HG03280 (cell line): ENCODE measurements at regions not wholly inside any gene's neighbourhood (a gene's known extent, or its start where the extent isn't known, plus 50 kb on each side); places are given as distances from the start of the nearest gene placed in this dataset.

Experiments
- ATAC-seq: cut with Tn5 transposase; IDR thresholded peaks from one replicate; pipeline ENCODE4 v1.9.1; 2021; ENCODE audit warnings: mild to moderate bottlenecking, moderate library complexity; ENCODE audit not compliant: unreplicated experiment

DNA sequence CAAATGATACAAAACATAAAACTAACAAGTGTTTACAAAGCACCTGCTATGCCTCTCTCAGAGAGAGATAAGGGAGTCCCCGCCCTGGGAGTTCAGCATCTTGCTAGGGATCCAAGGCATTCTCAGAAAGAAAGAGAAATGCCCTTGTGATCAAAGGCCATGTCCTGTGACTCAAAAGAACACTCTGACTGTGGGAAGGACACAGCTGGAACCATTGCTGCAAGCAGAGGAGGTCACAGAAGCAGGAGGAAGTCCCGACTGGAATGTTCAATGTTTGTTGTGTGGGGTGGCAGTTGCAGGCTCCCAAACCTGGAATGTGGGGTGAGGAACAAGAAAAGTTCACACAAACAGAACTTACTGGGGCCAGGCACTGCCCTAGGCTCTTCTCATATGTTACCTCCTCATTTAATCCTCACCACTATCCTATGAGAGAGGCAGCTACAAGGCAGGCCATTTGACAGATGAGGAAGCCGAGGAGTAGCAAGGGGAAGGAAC lies 93.0 kb upstream of the GRIK3 start:
- ATAC-seq = no peak

DNA sequence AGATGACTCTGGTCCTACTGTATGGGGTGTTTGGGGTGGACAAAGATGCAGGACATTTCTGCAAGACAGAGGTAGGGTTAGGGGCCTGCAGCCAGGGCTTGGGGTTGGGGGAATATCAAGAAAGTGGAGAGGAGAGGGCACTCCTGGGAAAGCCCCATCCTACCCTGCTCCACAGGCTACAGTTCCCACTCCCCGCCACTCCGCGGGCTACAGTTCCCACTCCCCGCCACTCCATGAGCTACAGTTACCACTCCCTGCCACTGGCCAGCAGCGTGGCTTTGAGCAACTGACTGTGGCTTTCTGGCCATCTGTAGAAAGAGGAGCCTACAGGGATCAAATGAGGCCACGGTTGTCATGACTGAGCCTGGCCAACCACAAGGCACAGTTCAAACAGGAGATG lies 93.8 kb upstream of the GRIK3 start:
- ATAC-seq = no peak

DNA sequence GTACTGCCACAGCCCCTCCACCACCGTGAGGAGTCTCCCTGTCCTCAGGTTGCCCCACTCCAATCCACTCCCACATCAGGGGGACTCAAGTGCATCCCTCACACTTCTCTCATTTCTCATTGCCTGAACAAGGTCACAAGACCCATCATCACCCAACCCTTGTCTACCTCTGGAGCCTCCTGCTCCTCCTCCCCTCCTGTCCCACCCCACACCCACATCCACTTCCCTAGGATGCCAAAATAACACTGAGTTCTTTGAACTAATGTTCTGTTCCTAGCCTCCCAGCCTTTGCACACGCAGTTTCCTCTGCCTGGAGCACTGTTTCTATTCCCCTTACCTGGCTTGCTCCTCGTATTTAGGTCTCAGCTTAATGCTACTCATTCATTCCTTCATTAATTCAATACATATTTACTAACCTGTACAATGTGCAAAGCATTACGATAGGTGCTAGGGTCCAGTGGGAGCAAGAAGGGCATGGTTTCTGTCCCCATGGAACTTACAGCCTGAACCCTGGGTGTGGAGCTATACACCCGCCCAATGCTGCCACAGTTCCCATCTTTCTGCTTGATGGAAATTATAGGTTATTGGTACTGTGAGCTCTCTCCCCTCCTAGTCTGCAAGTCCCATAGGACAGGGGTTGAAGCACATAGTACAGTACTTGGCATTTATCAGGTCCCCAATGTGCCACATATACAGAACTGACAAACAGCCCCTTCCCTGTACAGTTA lies 96.1 kb upstream of the GRIK3 start:
- no peak for ATAC-seq

DNA sequence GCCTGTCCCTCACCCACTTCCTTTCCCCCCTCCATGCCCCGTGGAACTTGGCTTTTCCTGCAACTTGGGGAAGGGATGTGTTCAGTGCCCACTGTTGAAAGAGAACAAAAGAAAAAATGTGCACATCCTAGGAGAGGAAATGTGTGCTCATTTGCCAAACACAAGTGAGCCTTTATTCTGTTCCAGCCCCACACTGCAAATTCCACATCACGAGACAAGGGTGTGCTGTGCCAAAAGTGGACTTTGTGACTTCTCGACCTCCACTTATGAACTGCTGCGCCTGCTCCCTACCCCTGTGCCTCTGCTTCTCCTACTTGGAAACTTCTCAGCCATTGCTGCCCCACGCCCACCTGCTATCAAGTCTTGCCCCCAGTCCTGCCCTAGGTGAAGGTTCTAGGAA lies 97.0 kb upstream of the GRIK3 start:
- ATAC-seq = no peak

DNA sequence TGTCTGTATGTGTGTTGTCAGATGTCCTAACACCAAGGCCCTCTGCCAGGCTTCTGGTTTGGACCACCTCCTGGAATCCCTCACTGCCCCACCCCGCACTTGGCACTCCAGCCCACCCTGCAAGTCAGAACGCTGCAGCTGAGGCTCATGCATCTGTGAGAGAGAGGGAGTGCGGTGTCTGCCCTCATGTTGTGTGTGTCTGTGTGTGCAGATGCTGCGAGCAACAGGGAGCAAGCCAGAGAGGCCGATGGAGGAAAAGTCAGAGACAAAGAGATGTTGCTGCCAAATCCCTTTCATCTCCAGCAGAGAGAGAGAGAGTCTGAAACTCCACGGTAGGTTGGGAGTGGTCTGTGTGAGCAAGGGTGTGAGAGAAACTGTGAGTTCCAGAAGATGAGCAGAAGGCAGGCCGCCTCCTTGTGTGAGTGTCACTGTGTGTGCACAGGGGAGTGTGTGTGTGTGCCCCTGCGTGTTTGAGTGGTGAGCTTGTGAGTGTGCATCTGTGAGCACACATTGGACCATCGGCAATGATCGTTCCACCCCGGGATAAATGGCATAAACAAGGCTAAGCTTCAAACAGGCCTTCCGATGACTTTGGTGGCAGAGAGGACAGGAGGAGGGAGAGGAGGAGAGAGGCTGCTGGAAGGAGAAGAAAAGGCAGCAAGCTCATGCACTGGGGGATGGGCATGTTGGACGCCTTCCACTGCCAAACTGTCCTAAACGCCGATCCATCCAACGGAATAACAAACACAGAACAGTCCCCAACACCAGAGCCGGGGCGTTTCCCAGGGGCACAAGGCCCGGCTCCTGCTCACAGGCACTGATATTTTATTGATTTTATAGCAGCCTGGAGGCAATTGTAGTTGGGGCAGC lies 99.2 kb upstream of the GRIK3 start:
- ATAC-seq = no peak

DNA sequence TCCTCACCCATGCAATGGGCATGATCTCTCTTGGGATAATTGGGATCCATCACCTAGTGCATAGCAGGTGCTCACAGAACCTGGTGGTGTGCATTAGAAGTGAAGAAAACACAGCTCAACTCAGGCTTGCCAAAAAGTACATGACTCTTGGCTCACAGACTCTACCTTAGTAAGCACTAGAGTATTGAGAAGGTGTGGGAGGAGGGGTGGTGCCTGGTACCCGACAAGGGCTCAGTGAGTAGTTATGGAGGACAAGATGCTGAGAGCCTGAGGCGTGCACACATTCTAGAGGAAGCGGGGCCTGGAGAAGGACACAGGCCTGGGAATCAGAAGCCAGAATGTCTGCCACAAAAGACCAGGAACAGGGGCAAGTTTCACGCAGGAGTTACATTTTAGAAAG lies 100.3 kb upstream of the GRIK3 start:
- ATAC-seq = no peak

DNA sequence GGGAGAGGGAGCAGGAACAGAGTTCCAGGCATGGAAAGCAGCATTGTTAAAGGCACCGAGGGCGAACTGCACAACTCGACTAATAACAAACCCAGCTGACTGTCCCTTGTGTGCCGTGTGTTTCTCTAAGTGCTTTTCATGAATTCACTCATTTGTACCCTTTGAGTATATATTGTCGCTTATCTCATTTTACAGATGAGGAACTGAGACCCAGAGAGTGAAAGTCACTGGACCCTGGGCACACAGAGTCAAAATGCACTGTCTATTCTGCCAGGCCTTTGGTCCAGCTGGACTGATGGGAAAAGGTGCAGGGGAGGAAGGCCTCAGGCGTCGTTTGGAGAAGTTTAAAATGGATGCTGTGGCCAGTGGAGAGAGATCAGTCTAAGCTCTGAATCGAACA lies 100.7 kb upstream of the GRIK3 start:
- no peak for ATAC-seq

DNA sequence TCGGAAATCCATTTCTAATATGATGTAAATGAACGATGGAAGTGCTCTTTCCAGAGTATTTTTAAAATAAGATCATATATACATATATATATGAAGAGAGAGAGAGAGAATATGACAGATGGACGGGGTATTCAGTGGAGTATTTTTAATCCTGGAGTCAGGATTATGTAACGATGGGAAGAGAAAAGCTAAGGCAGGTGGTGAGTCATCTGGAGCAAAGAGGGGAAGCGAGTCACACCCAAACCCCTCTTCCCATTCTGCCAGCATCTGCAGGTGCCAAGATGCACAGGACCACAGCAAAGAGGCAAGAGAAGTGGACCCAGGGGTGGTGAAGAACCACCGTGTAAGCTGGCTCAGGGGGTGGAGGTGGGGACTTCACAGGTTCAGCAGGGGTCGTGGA lies 102.7 kb upstream of the GRIK3 start:
- ATAC-seq = no peak

DNA sequence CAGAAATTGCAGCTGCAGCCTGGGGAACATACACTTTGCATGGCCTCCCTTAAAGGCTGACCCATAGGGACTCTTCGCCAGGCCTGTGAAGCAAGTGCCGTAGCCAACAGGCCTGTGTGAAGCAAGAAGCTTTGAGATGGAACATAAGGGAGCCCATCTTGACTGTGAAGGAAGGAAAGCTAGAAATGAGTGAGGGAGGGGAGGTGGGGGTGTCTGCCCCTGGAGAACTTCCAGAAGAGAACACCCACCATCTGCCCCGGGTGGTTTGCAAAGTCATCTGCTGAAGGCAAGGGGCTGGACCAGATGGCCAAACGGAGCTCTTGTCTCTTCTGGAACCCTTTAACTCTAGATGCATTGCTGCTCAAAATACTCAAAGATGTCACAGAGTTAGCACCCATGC lies 103.3 kb upstream of the GRIK3 start:
- no peak for ATAC-seq

DNA sequence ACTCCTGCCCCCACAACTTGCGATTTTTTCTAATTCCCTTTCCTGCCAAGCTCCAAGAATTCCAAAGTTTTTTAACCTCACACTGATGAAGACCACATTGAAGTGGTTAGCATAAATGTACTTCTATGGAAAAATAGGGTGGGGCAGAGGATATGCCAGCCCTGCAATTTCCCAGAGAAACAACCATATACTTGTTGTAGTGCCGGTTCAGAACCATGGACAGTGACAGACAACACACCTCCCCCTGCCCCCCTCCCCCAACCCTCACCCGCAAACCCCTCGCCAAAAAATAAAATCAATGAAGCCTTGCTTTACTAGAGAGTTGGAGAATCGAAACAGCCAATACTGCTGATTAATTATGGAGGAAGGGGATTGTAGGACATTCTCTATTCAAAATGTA lies 109.5 kb upstream of the GRIK3 start:
- no peak for ATAC-seq

DNA sequence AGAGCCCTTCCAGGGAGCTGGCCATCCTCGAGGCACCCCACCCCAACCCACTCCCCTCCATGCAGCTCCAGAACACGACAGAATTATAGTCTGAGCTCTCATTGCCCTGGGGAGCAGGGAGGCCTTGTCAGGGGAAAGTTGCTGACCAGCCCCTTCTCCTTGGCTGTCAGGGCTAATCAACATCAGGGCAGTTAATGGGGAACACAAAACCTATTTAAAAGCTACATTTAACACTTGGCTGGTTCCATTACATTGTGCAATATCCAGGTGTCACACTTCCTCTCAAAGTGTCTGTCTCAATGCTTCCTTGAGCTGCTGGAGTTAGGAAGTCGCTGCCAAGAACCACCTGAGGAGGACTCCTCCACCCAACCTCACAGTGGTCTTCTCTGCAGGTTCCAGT lies 111.8 kb upstream of the GRIK3 start:
- ATAC-seq = no peak

DNA sequence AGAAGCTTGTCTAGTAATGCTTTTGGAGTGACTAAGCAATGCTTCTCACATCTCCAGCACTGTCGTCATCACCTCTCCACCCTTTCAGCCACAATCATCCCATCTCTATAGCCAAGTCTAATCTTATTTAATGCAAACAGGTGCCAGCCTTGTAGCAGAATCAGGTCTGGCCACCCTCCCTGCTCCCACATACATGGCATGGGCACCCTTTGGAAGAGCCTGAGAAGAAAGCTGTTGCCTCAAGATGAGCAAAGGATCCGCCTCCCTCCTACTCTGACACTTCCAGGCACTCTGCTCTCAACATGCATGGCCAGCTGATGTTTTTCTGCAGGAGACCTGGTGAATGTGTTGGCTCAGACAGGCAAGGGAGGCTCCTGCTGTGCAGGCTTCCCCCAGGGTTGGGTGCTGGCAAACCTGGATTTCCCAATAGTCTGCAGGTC lies 113.1 kb upstream of the GRIK3 start:
- ATAC-seq = no peak

DNA sequence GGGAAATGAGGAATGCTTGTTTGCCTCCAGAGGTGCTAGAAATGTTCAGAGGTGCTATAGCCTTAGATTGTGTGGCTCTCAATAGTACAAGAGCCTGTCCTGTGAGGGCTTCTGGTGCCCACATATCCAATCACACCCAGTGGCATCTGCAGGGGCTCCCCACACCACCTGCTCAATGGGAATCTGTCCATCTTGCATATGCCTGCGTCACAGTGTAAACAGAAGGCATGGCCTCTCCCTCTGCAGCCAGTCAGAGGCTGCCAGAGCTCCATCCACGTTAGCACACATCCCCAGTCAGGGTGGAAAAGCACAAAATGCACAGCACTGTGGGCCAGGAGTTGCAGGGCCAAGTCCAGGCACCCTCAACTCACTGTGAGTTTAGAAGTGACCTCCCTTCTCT lies 113.6 kb upstream of the GRIK3 start:
- no peak for ATAC-seq

DNA sequence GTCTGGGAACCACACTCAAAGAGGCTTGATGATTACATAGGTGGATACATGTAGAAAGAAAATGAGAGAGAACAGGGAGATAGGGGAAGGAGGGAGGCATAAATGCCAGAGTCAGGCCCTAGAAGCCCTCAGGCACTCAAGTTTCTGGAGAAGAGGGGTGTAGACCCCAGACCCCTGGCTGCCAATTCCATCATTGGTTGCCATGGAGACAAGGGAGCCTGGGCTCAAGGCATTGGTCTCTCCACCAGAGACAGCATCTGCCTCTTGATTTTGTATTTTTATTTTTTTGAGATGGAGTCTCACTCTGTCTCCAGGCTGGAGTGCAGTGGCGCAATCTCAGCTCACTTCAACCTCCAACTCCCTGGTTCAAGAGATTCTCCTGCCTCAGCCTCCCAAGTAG lies 114.3 kb upstream of the GRIK3 start:
- ATAC-seq = no peak

DNA sequence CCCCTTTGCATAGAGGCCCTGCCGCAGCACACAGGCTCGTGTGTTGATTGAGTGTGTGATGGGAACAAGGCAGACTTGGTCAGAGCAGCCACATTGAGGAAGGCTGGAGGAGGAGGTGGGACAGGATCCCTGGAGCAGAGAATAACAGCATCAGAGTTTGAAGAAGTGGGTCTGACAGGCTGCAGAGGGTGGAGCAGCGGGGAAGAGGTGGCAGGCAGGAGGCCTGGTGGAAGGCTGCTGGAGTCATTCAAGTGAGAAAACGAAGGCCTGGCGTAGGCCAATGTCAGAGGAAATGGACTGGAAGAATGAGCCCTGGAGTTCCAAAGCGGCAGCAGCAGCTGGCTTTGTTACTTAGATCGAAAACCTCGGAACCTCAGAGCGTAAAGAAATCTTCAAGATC lies 115.0 kb upstream of the GRIK3 start:
- ATAC-seq = no peak

DNA sequence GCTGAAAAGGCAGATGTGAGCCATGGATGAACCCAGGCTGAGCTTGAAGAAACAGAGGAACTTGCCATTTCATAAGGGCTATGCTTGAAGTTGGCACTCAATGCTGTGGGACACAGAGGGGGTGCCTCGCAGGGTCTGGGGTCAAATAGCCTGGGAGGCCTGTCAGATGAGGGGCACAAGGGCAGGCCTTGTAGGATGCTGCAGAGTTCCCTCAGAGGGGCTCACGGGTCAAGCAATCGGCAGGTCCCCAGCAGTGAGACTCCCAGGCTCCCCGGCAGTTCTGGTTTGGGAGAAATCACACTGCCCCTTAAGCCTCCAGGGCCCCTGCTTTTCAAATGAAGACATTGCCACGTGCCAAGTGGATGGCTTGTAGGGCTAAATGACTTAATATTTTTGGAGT lies 116.7 kb upstream of the GRIK3 start:
- no peak for ATAC-seq

DNA sequence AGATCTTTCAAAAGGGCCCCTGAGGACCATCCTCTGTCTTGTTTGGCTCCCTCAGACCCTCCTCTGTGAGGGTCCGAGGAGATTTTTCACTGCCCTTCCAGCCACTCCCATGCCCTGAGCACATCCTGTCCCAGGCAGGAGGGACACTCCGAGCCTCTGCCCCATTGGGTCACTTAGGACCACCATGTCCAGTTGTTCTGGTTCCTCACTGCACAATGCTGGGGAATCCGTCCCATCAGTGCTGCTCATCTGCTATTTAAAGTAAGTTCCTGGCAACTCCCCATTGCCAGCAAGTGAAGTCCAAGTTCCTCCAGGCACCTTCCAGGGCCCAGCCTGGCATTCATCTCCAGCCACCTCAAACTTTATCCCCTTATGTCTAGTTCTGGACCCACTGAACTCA lies 117.5 kb upstream of the GRIK3 start:
- no peak for ATAC-seq

DNA sequence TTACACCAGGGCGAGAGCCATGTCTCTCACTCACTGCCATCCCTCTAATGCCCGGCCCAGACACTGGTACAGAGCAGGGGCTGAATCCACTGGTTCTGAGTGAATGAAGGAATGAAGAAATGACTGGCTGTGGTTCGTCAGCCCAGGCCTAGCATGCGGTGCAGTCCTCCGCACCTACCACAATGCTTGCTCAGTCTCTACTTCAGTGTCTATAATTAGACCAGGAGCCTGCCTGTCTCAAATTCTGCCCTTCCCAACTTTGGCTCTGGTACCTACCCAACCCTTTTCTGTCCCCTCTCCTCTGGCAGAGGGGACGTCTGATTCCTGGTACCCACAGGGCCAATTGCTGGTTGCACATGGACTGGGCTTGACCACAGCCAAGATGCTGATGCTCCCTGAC lies 118.2 kb upstream of the GRIK3 start:
- no peak for ATAC-seq

DNA sequence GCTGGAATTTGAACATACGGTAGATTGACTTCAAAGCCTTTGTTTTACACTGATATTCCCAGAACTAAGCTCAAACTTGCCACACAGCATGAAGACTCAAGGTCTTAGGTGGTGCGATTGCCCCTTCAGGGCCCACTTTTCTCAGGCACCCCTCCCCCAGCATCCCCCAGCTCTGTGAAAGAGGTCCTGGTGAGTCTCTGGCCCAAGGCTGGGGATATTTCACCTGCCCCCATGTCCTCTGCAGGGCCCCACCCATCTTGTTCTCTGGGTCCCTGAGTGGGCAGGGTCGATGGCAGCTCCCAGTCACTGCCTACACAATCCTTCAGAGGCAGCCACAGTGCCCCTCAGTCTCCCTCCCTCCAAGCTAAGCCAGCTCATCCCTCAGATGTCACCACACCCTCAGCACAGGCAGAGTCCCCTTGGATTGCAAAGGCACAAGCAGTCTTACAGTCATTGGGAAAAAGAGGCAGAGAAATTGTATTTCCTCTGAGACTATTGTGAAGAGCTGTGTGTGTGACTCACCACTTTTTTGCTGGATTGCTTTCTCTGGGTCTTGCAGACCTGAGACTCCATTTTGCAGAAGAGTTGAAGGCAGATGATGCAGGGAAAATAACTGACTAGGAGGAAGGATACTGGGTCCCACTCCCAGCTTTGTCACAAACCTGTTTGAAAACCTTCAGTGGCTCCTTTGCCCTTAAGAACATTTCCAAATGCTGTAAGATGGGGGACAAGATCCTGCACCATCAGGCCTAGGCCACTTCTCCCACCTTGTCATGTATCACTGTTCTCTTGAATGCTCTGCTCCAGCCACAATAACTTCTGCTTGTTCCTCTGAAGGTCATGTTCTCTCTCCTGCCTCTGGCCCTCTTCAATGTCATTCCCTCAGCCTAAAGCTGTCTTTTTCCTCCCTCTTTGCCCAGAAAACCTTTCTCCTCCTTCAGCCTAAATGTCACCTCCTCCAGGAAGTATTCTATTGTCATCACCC lies 119.1 kb upstream of the GRIK3 start:
- no peak for ATAC-seq

DNA sequence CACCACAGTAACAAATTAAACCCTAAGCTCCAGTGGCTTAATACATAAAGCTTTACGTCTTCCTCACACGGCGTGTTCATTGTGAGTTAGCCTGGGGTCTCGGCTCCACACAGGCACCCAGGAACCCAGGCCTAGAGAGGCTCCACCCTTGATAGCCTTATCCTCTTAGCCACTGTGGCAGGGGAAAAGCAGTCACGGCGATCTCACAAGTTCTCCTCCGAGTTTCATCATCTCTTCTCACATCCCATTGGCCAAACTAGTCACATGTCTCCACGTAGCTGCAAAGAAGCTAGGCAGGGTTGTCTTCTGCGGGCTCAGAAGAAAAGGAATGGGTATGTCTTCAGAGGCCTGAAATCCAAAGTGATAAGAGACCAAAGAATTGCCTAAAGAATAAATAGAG lies 122.3 kb upstream of the GRIK3 start:
- ATAC-seq = no peak

DNA sequence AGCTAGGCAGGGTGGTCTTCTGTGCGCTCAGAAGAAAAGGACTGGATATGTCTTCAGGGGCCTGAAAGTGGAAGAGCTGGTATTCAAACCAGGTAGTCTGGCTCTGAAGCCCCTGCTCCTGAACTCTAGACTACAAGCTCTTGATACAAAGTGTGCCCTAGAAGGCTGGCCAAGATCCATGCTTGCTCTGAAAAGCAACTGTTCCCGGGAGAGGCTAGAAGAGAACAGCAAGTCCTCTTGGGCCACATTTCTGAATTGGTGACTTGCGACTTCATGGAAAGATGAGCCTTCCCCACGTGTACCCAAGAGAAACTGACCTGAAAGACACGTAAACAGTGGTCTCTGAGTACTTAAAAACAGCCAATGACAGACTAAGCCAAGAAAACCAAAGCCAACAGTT lies 123.3 kb upstream of the GRIK3 start:
- no peak for ATAC-seq
